Right lobe of liver (tissue), 6 donors: ENCODE measurements at regions not wholly inside any gene's neighbourhood (a gene's known extent, or its start where the extent isn't known, plus 50 kb on each side); places are given as distances from the start of the nearest gene placed in this dataset.

Experiments
- ATAC-seq, 4 donors: fragments of 200-7000 bp; cut with Tn5 transposase; one replicate each; pipeline ENCODE4 v1.9.1; 2020; ENCODE audit warnings: mild to moderate bottlenecking in 4 of 4, moderate library complexity in 4 of 4
- DNase-seq, 3 donors: peaks; one replicate each; pipeline ENCODE4 v3.0.0-alpha.2; 2020
- H3K27ac ChIP-seq, 3 donors: fragments of 200-600 bp; one replicate each; pipeline ENCODE4 v1.8.0; 2022
- H3K27me3 ChIP-seq, 2 donors: fragments of 200-600 bp; one replicate each; pipeline ENCODE4 v1.8.0; 2022
- H3K36me3 ChIP-seq, 4 donors: fragments of 200-600 bp; sonication (generic) in 1 of 4; one replicate each; pipeline versions ENCODE4 v1.5.1 to v1.8.0; 2017 to 2022; ENCODE audit warnings: control low read depth in 1 of 4
- H3K4me1 ChIP-seq, 4 donors: fragments of 200-600 bp; sonication (generic) in 1 of 4; one replicate each; pipeline versions ENCODE4 v1.5.1 to v1.8.0; 2017 to 2022; ENCODE audit warnings: control low read depth in 1 of 4
- H3K4me3 ChIP-seq, 3 donors: fragments of 200-600 bp; one replicate each; pipeline ENCODE4 v1.8.0; 2022
- H3K9me3 ChIP-seq, 4 donors: fragments of 200-600 bp; sonication (generic) in 1 of 4; one replicate each; pipeline versions ENCODE4 v1.5.1 to v1.8.0; 2017 to 2022; ENCODE audit warnings: control low read depth in 1 of 4
- CTCF ChIP-seq, 4 donors: fragments of 200-600 bp in 3 of 4; fragments of 450-650 bp in 1 of 4; IDR thresholded peaks; one replicate each; pipeline versions ENCODE4 v1.5.1 to v1.8.0; 2016 to 2022; ENCODE audit warnings: antibody characterized with exemption in 4 of 4, mild to moderate bottlenecking in 2 of 4
- POLR2A ChIP-seq: fragments of 450-650 bp; IDR thresholded peaks from one replicate; pipeline ENCODE4 v1.6.1; 2017; ENCODE audit warnings: antibody characterized with exemption, mild to moderate bottlenecking
- WGBS: methylation state at CpG from one replicate; pipeline ENCODE4 v1.1.6; 2018; ENCODE audit warnings: low coverage, low lambda C conversion rate; ENCODE audit not compliant: insufficient coverage; ENCODE audit errors: missing lambda C conversion rate; 5-methylcytosine and 5-hydroxymethylcytosine counted together
- intact Hi-C, 2 donors: fragments of 100-400 bp; cut with DNase I; formaldehyde crosslinking; loops; one replicate each; pipeline versions ENCODE4 v1.11.2 to v1.14.1; 2022
- donor health status: DM: no; HTN: yes; CAD: no.
- donor health status: DM: no; HTN: no; CAD: no.
- donor health status: DM: no; HTN: no; CAD: no.
- donor health status: DM: no; HTN: yes; CAD: no.
- donor health status: DM: no; HTN: yes; CAD: no.

- Histone ChIP-seq H3K4me3 (no peak overlapping the region), H3K27ac (no peak overlapping the region), H3K9me3 (no peaks in the 10 kb centered on the region), H3K4me1 (no peaks in the 10 kb centered on the region), H3K27me3 (no peaks in the 10 kb centered on the region), H3K36me3 (no peaks in the 10 kb centered on the region)
- 51% methylated on average over 5 of the region's 5 CpGs for WGBS
- intact Hi-C loops, result no loop called here
- no peak for TF ChIP-seq CTCF (IDR thresholded peaks at IDR 0.05)
- TF ChIP-seq POLR2A, result no peak
- ATAC-seq (no peak), DNase-seq (no peak)
Observed at GRCh38 chr15:77693576-77693975, 60.9 kb upstream of the LINGO1 start.

- intact Hi-C loops, result no loop called here
- no peak for TF ChIP-seq CTCF (IDR thresholded peaks at IDR 0.05)
- TF ChIP-seq POLR2A, result no peak
- Histone ChIP-seq H3K36me3 (no peaks in the 10 kb centered on the region), H3K27ac (no peak overlapping the region), H3K4me3 (no peak overlapping the region), H3K9me3 (no peaks in the 10 kb centered on the region), H3K4me1 (no peaks in the 10 kb centered on the region), H3K27me3 (no peaks in the 10 kb centered on the region)
- 13% methylated on average over 1 of the region's 11 CpGs for WGBS
- DNase-seq, result no peak
- no peak for ATAC-seq
Observed at GRCh38 chr15:77692614-77693013, 59.9 kb upstream of the LINGO1 start.

GRCh38 chr15:77691607-77692006, 58.9 kb upstream of the LINGO1 start:
- Histone ChIP-seq H3K27me3 (no peaks in the 10 kb centered on the region), H3K4me1 (no peaks in the 10 kb centered on the region)
- intact Hi-C loops, result no loop called here

GRCh38 chr15:77689821-77690220, 57.1 kb upstream of the LINGO1 start:
- 51% methylated on average over 4 of the region's 4 CpGs for WGBS
- no peak overlapping the region for H3K4me3 ChIP-seq
- ATAC-seq, result no peak

More at GRCh38 chr15:77691607-77692006, 58.9 kb upstream of the LINGO1 start:
- Histone ChIP-seq H3K9me3 (no peaks in the 10 kb centered on the region), H3K4me3 (no peak overlapping the region), H3K27ac (no peak overlapping the region), H3K36me3 (no peaks in the 10 kb centered on the region)
- DNase-seq (no peak), ATAC-seq (no peak)
- 24% methylated on average over 5 of the region's 14 CpGs for WGBS
- TF ChIP-seq CTCF (IDR thresholded peaks at IDR 0.05), result no peak
- no peak for TF ChIP-seq POLR2A

More at GRCh38 chr15:77689821-77690220, 57.1 kb upstream of the LINGO1 start:
- Histone ChIP-seq H3K9me3 (no peaks in the 10 kb centered on the region), H3K36me3 (no peaks in the 10 kb centered on the region), H3K4me1 (no peaks in the 10 kb centered on the region), H3K27ac (no peak overlapping the region), H3K27me3 (no peaks in the 10 kb centered on the region)
- intact Hi-C loops, result no loop called here
- no peak for DNase-seq
- no peak for TF ChIP-seq POLR2A
- TF ChIP-seq CTCF (IDR thresholded peaks at IDR 0.05), result no peak
